Omental fat pad (tissue), 3 donors: ENCODE measurements at regions not wholly inside any gene's neighbourhood (a gene's known extent, or its start where the extent isn't known, plus 50 kb on each side); places are given as distances from the start of the nearest gene placed in this dataset.

Experiments used
- ATAC-seq: fragments of 150-250 bp; one replicate; pipeline ENCODE4 v1.9.1; 2016; ENCODE audit warnings: mild to moderate bottlenecking, moderate library complexity; ENCODE audit not compliant: low FRiP score
- DNase-seq: peaks from one replicate; pipeline ENCODE4 v3.0.0-alpha.2; 2019; ENCODE audit warnings: low spot score
- CTCF ChIP-seq, 3 donors: fragments of 450-650 bp; IDR thresholded peaks; one replicate each; pipeline ENCODE4 v1.5.1; 2016 to 2017; ENCODE audit warnings: antibody characterized with exemption in 3 of 3, mild to moderate bottlenecking in 3 of 3, moderate library complexity in 2 of 3

GRCh38 chr19:30910485-30911240, 438.6 kb downstream of the TSHZ3 start:
- ATAC-seq (no peak), DNase-seq (no peak)

GRCh38 chr19:30909216-30909615, 440.0 kb downstream of the TSHZ3 start:
- no peak for ATAC-seq
- no peak for TF ChIP-seq CTCF (IDR thresholded peaks at IDR 0.05)
- no peak for DNase-seq

More at GRCh38 chr19:30910485-30911240, 438.6 kb downstream of the TSHZ3 start:
- TF ChIP-seq CTCF (IDR thresholded peaks at IDR 0.05) = no peak

- no peak for ATAC-seq
- no peak for DNase-seq
- TF ChIP-seq CTCF (IDR thresholded peaks at IDR 0.05) = no peak
Measured at GRCh38 chr19:30908262-30908771, 440.9 kb downstream of the TSHZ3 start.

- no peak for TF ChIP-seq CTCF (IDR thresholded peaks at IDR 0.05)
- DNase-seq = no peak
- ATAC-seq = no peak
Measured at GRCh38 chr19:30906871-30907270, 442.4 kb downstream of the TSHZ3 start.

GRCh38 chr19:30900051-30900450, 449.2 kb downstream of the TSHZ3 start:
- no peak for TF ChIP-seq CTCF (IDR thresholded peaks at IDR 0.05)
- DNase-seq (no peak), ATAC-seq (no peak)

GRCh38 chr19:30898353-30899103, 450.7 kb downstream of the TSHZ3 start:
- DNase-seq (no peak), ATAC-seq (no peak)
- no peak for TF ChIP-seq CTCF (IDR thresholded peaks at IDR 0.05)
